ENCODE measurements at regions not wholly inside any gene's neighbourhood (a gene's known extent, or its start where the extent isn't known, plus 50 kb on each side); places are given as distances from the start of the nearest gene placed in this dataset.

- no peak for DNase-seq (ENCODE audit: low read depth)
- no peak overlapping the region for H3K4me3 ChIP-seq (ENCODE audit: low read depth, low read length)
- TF ChIP-seq CTCF (IDR thresholded peaks at IDR 0.05; ENCODE audit: insufficient read depth, low read depth, low read length, missing control alignments): no peak
Measured at GRCh38 chr22:46081036-46081830, 69.1 kb upstream of the PPARA start.

- no peak for DNase-seq (ENCODE audit: low read depth)
- no peak for TF ChIP-seq CTCF (IDR thresholded peaks at IDR 0.05; ENCODE audit: insufficient read depth, low read depth, low read length, missing control alignments)
- no peak overlapping the region for H3K4me3 ChIP-seq (ENCODE audit: low read depth, low read length)
Measured at GRCh38 chr22:46081831-46082210, 68.5 kb upstream of the PPARA start.

GRCh38 chr22:46082633-46083032, 67.7 kb upstream of the PPARA start:
- no peak for TF ChIP-seq CTCF (IDR thresholded peaks at IDR 0.05; ENCODE audit: insufficient read depth, low read depth, low read length, missing control alignments)
- no peak for DNase-seq (ENCODE audit: low read depth)
- no peak overlapping the region for H3K4me3 ChIP-seq (ENCODE audit: low read depth, low read length)

- H3K4me3 ChIP-seq (ENCODE audit: low read depth, low read length): no peak overlapping the region
- no peak for DNase-seq (ENCODE audit: low read depth)
- no peak for TF ChIP-seq CTCF (IDR thresholded peaks at IDR 0.05; ENCODE audit: insufficient read depth, low read depth, low read length, missing control alignments)
Measured at GRCh38 chr22:46083383-46084350, 66.7 kb upstream of the PPARA start.

- TF ChIP-seq CTCF (IDR thresholded peaks at IDR 0.05; ENCODE audit: insufficient read depth, low read depth, low read length, missing control alignments): no peak
- no peak for DNase-seq (ENCODE audit: low read depth)
- no peak overlapping the region for H3K4me3 ChIP-seq (ENCODE audit: low read depth, low read length)
Measured at GRCh38 chr22:46084376-46084775, 66.0 kb upstream of the PPARA start.

- no peak for DNase-seq (ENCODE audit: low read depth)
- no peak for TF ChIP-seq CTCF (IDR thresholded peaks at IDR 0.05; ENCODE audit: insufficient read depth, low read depth, low read length, missing control alignments)
- no peak overlapping the region for H3K4me3 ChIP-seq (ENCODE audit: low read depth, low read length)
Measured at GRCh38 chr22:46084943-46085827, 65.1 kb upstream of the PPARA start.
